ENCODE measurements at regions not wholly inside any gene's neighbourhood (a gene's known extent, or its start where the extent isn't known, plus 50 kb on each side); places are given as distances from the start of the nearest gene placed in this dataset.

DNA sequence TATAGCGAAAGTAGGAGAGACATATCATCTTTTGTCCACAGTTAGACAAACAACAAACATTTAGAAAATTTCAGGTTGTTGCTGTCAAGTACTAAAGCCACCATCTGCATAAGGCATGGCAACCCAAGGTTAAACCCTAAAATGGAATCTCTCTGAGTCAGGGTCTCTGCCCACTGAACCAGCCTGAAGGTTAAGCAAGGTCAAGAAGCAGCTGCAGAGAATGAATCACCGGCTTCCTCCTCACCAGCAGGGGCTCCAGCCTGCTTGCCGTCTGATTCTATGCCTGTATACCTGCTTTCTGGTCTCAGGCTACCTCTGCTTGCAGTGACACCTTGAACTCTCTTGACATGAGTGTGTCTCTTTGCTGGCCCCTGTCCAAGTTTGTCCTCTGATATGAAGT, 726.2 kb upstream of the SGCG start:
- H4K20me1 ChIP-seq (replicated peaks in 1 of 2; ENCODE audit: control insufficient read depth in 1 of 2, insufficient read depth in 2 of 2, low read length in 2 of 2) = no peaks in the 10 kb centered on the region
- ChIA-PET POLR2A (ENCODE audit: partially characterized antibody) (no interaction called here), CTCF (ENCODE audit: partially characterized antibody) (interaction anchor here (1.0 to 1.1 kb wide), 2 partner anchors 12 to 31 kb away, joined by 3 to 4 read pairs; no protein-coding TSS in a partner anchor)
- H3K4me2 ChIP-seq (ENCODE audit: insufficient read depth in 1 of 2, low read depth in 2 of 2, low read length in 2 of 2) = no peak overlapping the region; a peak in 3 of 4 replicates
- no peak overlapping the region for H3K14ac ChIP-seq (ENCODE audit: insufficient read length)
- H2BK5ac ChIP-seq (ENCODE audit: low read depth, low read length) = no peak overlapping the region; the same call in 1 of the 2 replicates
- no peak overlapping the region for H3K23ac ChIP-seq (ENCODE audit: insufficient read length)
- FAIRE-seq (no peak), DNase-seq (ENCODE audit: low read depth in 1 of 2, low spot score in 2 of 2) (peak in 1 of 2 experiments; percentile 41)
- H2AFZ ChIP-seq (ENCODE audit: low read length) = no peak overlapping the region
- no peak overlapping the region for H4K8ac ChIP-seq (ENCODE audit: extremely low read depth, insufficient read depth, low read length)
- no peak overlapping the region for H3K56ac ChIP-seq (replicated peaks; ENCODE audit: insufficient read length, low read depth, low read length)
- H3K9ac ChIP-seq (replicated peaks in 1 of 4; ENCODE audit: extremely low read depth in 1 of 4, low read depth in 3 of 4, low read length in 3 of 4) = no peak overlapping the region
- H3K4me3 ChIP-seq (ENCODE audit: extremely low read depth in 1 of 4, insufficient read depth in 2 of 4, low read depth in 3 of 4, low read length in 4 of 4) = no peak overlapping the region
- H3K27ac ChIP-seq (ENCODE audit: low read depth, low read length) = no peak overlapping the region
- no peaks in the 10 kb centered on the region for H3K23me2 ChIP-seq (ENCODE audit: low read depth, low read length)
- no peaks in the 10 kb centered on the region for H3K27me3 ChIP-seq (replicated peaks in 1 of 4; ENCODE audit: control insufficient read depth in 3 of 4, extremely low read depth in 1 of 4, insufficient read depth in 3 of 4, low read length in 3 of 4)
- no peak overlapping the region for H4K5ac ChIP-seq (ENCODE audit: insufficient read length, low read depth, low read length)
- H2BK12ac ChIP-seq (ENCODE audit: low read depth, low read length) = no peak overlapping the region
- H3K4ac ChIP-seq (replicated peaks; ENCODE audit: insufficient read length, low read depth, low read length) = no peak overlapping the region
- no peaks in the 10 kb centered on the region for H3K36me3 ChIP-seq (ENCODE audit: control insufficient read depth in 2 of 4, insufficient read depth in 4 of 4, low read length in 3 of 4)
- no peak overlapping the region for H2AK5ac ChIP-seq (ENCODE audit: low read depth, low read length)
- H2BK20ac ChIP-seq (ENCODE audit: low read length) = no peak overlapping the region
- H2BK15ac ChIP-seq (ENCODE audit: low read length) = no peak overlapping the region
- no peaks in the 10 kb centered on the region for H3K9me3 ChIP-seq (ENCODE audit: insufficient read depth in 2 of 2, low read depth in 1 of 2, low read length in 1 of 2)
- H2BK120ac ChIP-seq (replicated peaks; ENCODE audit: low read depth, low read length) = no peak overlapping the region
- H3K18ac ChIP-seq (ENCODE audit: extremely low read depth, low read length) = no peak overlapping the region; the same call in 1 of the 2 replicates
- WGBS, 2 experiments (ENCODE audit: extremely low coverage in 1 of 2, insufficient coverage in 1 of 2, insufficient read length in 1 of 2, insufficient replicate concordance in 2 of 2, low coverage in 1 of 2, low lambda C conversion rate in 2 of 2, missing lambda C conversion rate in 1 of 2) = 72% methylated on average over 3 of the region's 3 CpGs; no CpG with 5 or more reads in 1 of the 2 experiments
- H3K4me1 ChIP-seq (replicated peaks in 1 of 4; ENCODE audit: control insufficient read depth in 3 of 4, insufficient read depth in 4 of 4, low read length in 3 of 4) = peaks cover 6 to 18% (median 12%) of the 10 kb centered on the region in 4 experiments
- no peak overlapping the region for H4K91ac ChIP-seq (replicated peaks; ENCODE audit: insufficient read length, low read length)
- H3K79me2 ChIP-seq (ENCODE audit: control insufficient read depth in 1 of 2, insufficient read depth in 2 of 2, low read length in 2 of 2) = no peaks in the 10 kb centered on the region
- no peaks in the 10 kb centered on the region for H3K79me1 ChIP-seq (ENCODE audit: low read depth, low read length)
- no peak for TF ChIP-seq POLR2A (IDR thresholded peaks at IDR 0.05; ENCODE audit: control extremely low read depth in 1 of 2, low read depth in 2 of 2, low read length in 2 of 2)
- peak; percentile 82 for TF ChIP-seq JUND (IDR thresholded peaks at IDR 0.05; ENCODE audit: low read length)
- TF ChIP-seq, protein P1, sequence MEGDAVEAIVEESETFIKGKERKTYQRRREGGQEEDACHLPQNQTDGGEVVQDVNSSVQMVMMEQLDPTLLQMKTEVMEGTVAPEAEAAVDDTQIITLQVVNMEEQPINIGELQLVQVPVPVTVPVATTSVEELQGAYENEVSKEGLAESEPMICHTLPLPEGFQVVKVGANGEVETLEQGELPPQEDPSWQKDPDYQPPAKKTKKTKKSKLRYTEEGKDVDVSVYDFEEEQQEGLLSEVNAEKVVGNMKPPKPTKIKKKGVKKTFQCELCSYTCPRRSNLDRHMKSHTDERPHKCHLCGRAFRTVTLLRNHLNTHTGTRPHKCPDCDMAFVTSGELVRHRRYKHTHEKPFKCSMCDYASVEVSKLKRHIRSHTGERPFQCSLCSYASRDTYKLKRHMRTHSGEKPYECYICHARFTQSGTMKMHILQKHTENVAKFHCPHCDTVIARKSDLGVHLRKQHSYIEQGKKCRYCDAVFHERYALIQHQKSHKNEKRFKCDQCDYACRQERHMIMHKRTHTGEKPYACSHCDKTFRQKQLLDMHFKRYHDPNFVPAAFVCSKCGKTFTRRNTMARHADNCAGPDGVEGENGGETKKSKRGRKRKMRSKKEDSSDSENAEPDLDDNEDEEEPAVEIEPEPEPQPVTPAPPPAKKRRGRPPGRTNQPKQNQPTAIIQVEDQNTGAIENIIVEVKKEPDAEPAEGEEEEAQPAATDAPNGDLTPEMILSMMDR (IDR thresholded peaks at IDR 0.05; ENCODE audit: control extremely low read depth in 1 of 3, insufficient read depth in 1 of 3, low read depth in 1 of 3, low read length in 3 of 3) = peak; percentile 6 to 41 (median 18); a peak in 2 of 4 replicates
- TF ChIP-seq RAD21 (IDR thresholded peaks at IDR 0.05 in 1 of 2, conservative IDR thresholded peaks at IDR 0.05 in 1 of 2; ENCODE audit: low read depth in 2 of 2, low read length in 2 of 2) = 0 out of 4 replicates have a peak, but pooled peaks have one; percentile 9 to 31
- TF ChIP-seq SP1 (IDR thresholded peaks at IDR 0.05; ENCODE audit: low read depth, low read length) = no peak
